AG04449 (cell line): ENCODE measurements at regions not wholly inside any gene's neighbourhood (a gene's known extent, or its start where the extent isn't known, plus 50 kb on each side); places are given as distances from the start of the nearest gene placed in this dataset.

Source experiments
- CTCF ChIA-PET: fragments of 350-600 bp; formaldehyde crosslinking; extraction: SDS; loops from one replicate; lab custom pipeline; 2021; ENCODE audit warnings: antibody characterized with exemption; lab: Yijun Ruan, JAX
- POLR2A ChIA-PET: fragments of 400-600, 350-600 bp; formaldehyde crosslinking; extraction: SDS; loops from one replicate; lab custom pipeline; 2020; ENCODE audit warnings: antibody characterized with exemption, inconsistent platforms; lab: Yijun Ruan, JAX
- DNase-seq: peaks from one replicate; pipeline ENCODE4 v3.0.0-alpha.2; 2010; ENCODE audit warnings: low read depth, low spot score
- H3K4me3 ChIP-seq: 2 replicates; pipeline ENCODE4 v1.5.1; 2011; ENCODE audit warnings: low read depth, mild to moderate bottlenecking, control low read depth, low read length
- CTCF ChIP-seq: IDR thresholded peaks from one replicate; pipeline ENCODE4 v1.5.1; 2011; ENCODE audit warnings: mild to moderate bottlenecking, moderate library complexity, low read length, control low read depth, inconsistent platforms; ENCODE audit not compliant: insufficient read depth; ENCODE audit errors: missing control alignments

GRCh38 chr3:182530316-182530715, 263.0 kb upstream of the ATP11B start:
- ChIA-PET CTCF (no interaction called here), POLR2A (no interaction called here)
- H3K4me3 ChIP-seq = no peak overlapping the region
- no peak for DNase-seq
- TF ChIP-seq CTCF = no peak

- DNase-seq = no peak
- no peak overlapping the region for H3K4me3 ChIP-seq
- ChIA-PET POLR2A (no interaction called here), CTCF (no interaction called here)
- TF ChIP-seq CTCF = no peak
These were observed 259.9 kb upstream of the ATP11B start for GRCh38 chr3:182533394-182533793.

GRCh38 chr3:182544542-182544941, 248.8 kb upstream of the ATP11B start:
- POLR2A ChIA-PET = no interaction called here
- CTCF ChIA-PET = no interaction called here
- no peak overlapping the region for H3K4me3 ChIP-seq
- no peak for DNase-seq
- no peak for TF ChIP-seq CTCF

- no peak for DNase-seq
- ChIA-PET POLR2A (no interaction called here), CTCF (no interaction called here)
- TF ChIP-seq CTCF = no peak
- H3K4me3 ChIP-seq = no peak overlapping the region
These were observed 231.0 kb upstream of the ATP11B start for GRCh38 chr3:182562274-182562673.

- TF ChIP-seq CTCF = no peak
- DNase-seq = no peak
- ChIA-PET CTCF (no interaction called here), POLR2A (no interaction called here)
- no peak overlapping the region for H3K4me3 ChIP-seq
These were observed 227.1 kb upstream of the ATP11B start for GRCh38 chr3:182565916-182566796.

GRCh38 chr3:182567700-182568099, 225.6 kb upstream of the ATP11B start:
- CTCF ChIA-PET = no interaction called here
- H3K4me3 ChIP-seq = no peak overlapping the region
- TF ChIP-seq CTCF = no peak
- DNase-seq = no peak
- POLR2A ChIA-PET = no interaction called here
